B cell (primary cell): ENCODE measurements at regions not wholly inside any gene's neighbourhood (a gene's known extent, or its start where the extent isn't known, plus 50 kb on each side); places are given as distances from the start of the nearest gene placed in this dataset.

ENCODE experiments used
- ATAC-seq: fragments of 200-7000 bp; cut with Tn5 transposase; one replicate; pipeline ENCODE4 v1.10.0; 2021; ENCODE audit warnings: low read depth, mild to moderate bottlenecking, moderate number of reproducible peaks, moderate library complexity
- CTCF ChIA-PET: fragments of 350-600 bp; sonication (Branson Sonifier 250); formaldehyde crosslinking; loops from one replicate; lab custom pipeline; 2021; ENCODE audit warnings: antibody characterized with exemption, inconsistent platforms; lab: Charles Lee
- POLR2A ChIA-PET: fragments of 350-600 bp; sonication (Branson Sonifier 250); formaldehyde crosslinking; loops from one replicate; lab custom pipeline; 2021; ENCODE audit warnings: antibody characterized with exemption; lab: Charles Lee
- DNase-seq: peaks from one replicate; pipeline ENCODE4 v3.0.0; 2013
- H2AFZ ChIP-seq: 2 replicates; pipeline ENCODE4 v1.6.1; 2012; ENCODE audit warnings: mild to moderate bottlenecking, low read depth, low read length; ENCODE audit not compliant: insufficient read depth, poor library complexity, severe bottlenecking
- H3K27ac ChIP-seq, 2 donors: 1 replicate in 1 of 2; 2 replicates in 1 of 2; pipeline ENCODE4 v1.5.1; 2012 to 2013; ENCODE audit warnings: low read length in 2 of 2, mild to moderate bottlenecking in 2 of 2, moderate library complexity in 1 of 2
- H3K27me3 ChIP-seq, 4 experiments: fragments of 200-600 bp in 1 of 4; sonication (generic) in 1 of 4; replicated peaks in 1 of 4; 1 replicate in 2 of 4; 2 replicates in 2 of 4; pipeline versions ENCODE4 v1.6.1 to v1.7.0; 2013 to 2016; ENCODE audit warnings: low read length in 3 of 4, mild to moderate bottlenecking in 2 of 4, mixed read lengths in 1 of 4, moderate library complexity in 1 of 4; ENCODE audit not compliant: insufficient read depth in 4 of 4, control insufficient read depth in 3 of 4; ENCODE audit errors: control extremely low read depth in 1 of 4
- H3K36me3 ChIP-seq, 2 experiments: replicated peaks in 1 of 2; 1 replicate in 1 of 2; 2 replicates in 1 of 2; pipeline versions ENCODE4 v1.6.1 to v1.7.1; 2013; ENCODE audit warnings: low read length in 1 of 2; ENCODE audit not compliant: insufficient read depth in 2 of 2, control insufficient read depth in 1 of 2; ENCODE audit errors: control extremely low read depth in 1 of 2, extremely low read depth in 1 of 2
- H3K4me1 ChIP-seq, 2 donors: fragments of 200-600 bp in 1 of 2; sonication (generic) in 1 of 2; 1 replicate in 1 of 2; 2 replicates in 1 of 2; pipeline versions ENCODE4 v1.5.1 to v1.6.1; 2013 to 2017; ENCODE audit warnings: low read length in 2 of 2; ENCODE audit not compliant: control insufficient read depth in 2 of 2, insufficient read depth in 2 of 2
- H3K4me2 ChIP-seq: replicated peaks from 2 replicates; pipeline ENCODE3; 2012; ENCODE audit warnings: mild to moderate bottlenecking, low read depth, low read length; ENCODE audit not compliant: poor library complexity, severe bottlenecking
- H3K4me3 ChIP-seq, 5 experiments: fragments of 200-600 bp in 1 of 5; sonication (generic) in 1 of 5; 1 replicate in 3 of 5; 2 replicates in 2 of 5; pipeline versions ENCODE4 v1.5.1 to v1.7.0; 2011 to 2016; ENCODE audit warnings: low read length in 4 of 5, mild to moderate bottlenecking in 4 of 5, low read depth in 2 of 5, control low read depth in 1 of 5, moderate library complexity in 1 of 5; ENCODE audit not compliant: insufficient read depth in 1 of 5; ENCODE audit errors: control extremely low read depth in 1 of 5, extremely low read depth in 1 of 5
- H3K79me2 ChIP-seq: fragments of 200-600 bp; sonication (generic); one replicate; pipeline ENCODE4 v1.6.0; 2016; ENCODE audit warnings: low read length; ENCODE audit not compliant: control insufficient read depth, insufficient read depth
- H3K9ac ChIP-seq: fragments of 200-600 bp; sonication (generic); 2 replicates; pipeline ENCODE4 v1.6.1; 2017; ENCODE audit warnings: mild to moderate bottlenecking, low read length, moderate library complexity
- H3K9me3 ChIP-seq, 3 donors: one replicate each; pipeline versions ENCODE4 v1.6.1 to v1.7.1; 2013; ENCODE audit warnings: low read length in 2 of 3; ENCODE audit not compliant: control insufficient read depth in 2 of 3, insufficient read depth in 1 of 3; ENCODE audit errors: control extremely low read depth in 1 of 3
- H4K20me1 ChIP-seq: 2 replicates; pipeline ENCODE4 v1.6.0; 2012; ENCODE audit warnings: mild to moderate bottlenecking, low read length; ENCODE audit not compliant: insufficient read depth, control insufficient read depth, poor library complexity, severe bottlenecking
- H3K27ac Mint-ChIP-seq: one replicate; pipeline ENCODE4 v1.8.0; 2021; ENCODE audit warnings: mixed read lengths
- H3K27me3 Mint-ChIP-seq: one replicate; pipeline ENCODE4 v1.8.0; 2021; ENCODE audit warnings: mixed read lengths
- H3K4me1 Mint-ChIP-seq: one replicate; pipeline ENCODE4 v1.8.0; 2021; ENCODE audit warnings: mixed read lengths
- H3K4me3 Mint-ChIP-seq: one replicate; pipeline ENCODE4 v1.8.0; 2021; ENCODE audit warnings: mixed read lengths
- H3K9me3 Mint-ChIP-seq: one replicate; pipeline ENCODE4 v1.8.0; 2022; ENCODE audit warnings: mixed read lengths; ENCODE audit not compliant: insufficient read depth
- EZH2 ChIP-seq: IDR thresholded peaks from 2 replicates; pipeline ENCODE4 v1.6.1; 2012; ENCODE audit warnings: borderline replicate concordance, low read depth, mild to moderate bottlenecking, moderate library complexity, low read length; ENCODE audit not compliant: insufficient read depth, poor library complexity, severe bottlenecking
- WGBS: methylation state at CpG from one replicate; pipeline ENCODE4 v1.1.5; 2013; ENCODE audit warnings: missing lambda C conversion rate; ENCODE audit not compliant: insufficient coverage; 5-methylcytosine and 5-hydroxymethylcytosine counted together
- intact Hi-C: fragments of 100-400 bp; cut with micrococcal nuclease; formaldehyde crosslinking; loops from one replicate; pipeline ENCODE4 v1.10.0; 2022
- TF ChIP-seq, protein P1 (sequence below): fragments of 200-600 bp; IDR thresholded peaks from one replicate; pipeline ENCODE4 v1.8.0; 2022; ENCODE audit warnings: antibody characterized with exemption, mild to moderate bottlenecking

DNA sequence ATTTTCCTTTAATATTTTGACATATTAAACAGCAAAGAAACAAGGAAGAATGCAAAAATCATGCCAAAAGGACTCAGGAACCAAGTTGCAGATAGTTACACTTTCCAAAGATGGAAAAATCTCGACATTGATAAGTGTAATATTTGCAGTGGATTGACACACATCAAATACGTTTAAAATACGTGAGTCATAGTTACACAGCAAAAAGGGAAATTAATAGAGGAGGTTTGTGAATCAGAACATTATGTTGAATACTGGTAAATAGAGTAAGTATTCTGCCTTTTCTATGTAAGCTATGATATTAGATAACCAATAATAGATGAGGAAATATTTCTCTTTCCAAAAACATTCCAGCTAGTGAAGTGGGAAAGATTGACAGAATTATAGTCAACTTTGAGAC lies 1761.3 kb upstream of the IGFBP7 start:
- H3K4me1 ChIP-seq, result no peaks in the 10 kb centered on the region
- H3K36me3 ChIP-seq, result no peaks in the 10 kb centered on the region
- intact Hi-C loops, result no loop called here
- DNase-seq (no peak), ATAC-seq (no peak)
- Mint-ChIP-seq H3K9me3 (no peaks in the 10 kb centered on the region), H3K4me3 (no peak overlapping the region), H3K27ac (no peak overlapping the region), H3K4me1 (no peaks in the 10 kb centered on the region), H3K27me3 (no peaks in the 10 kb centered on the region)
- H3K9me3 ChIP-seq, result no peaks in the 10 kb centered on the region
- H4K20me1 ChIP-seq, result no peaks in the 10 kb centered on the region
- no CpG with 5 or more reads among the region's 3 CpGs for WGBS
- no peak overlapping the region for H3K4me3 ChIP-seq
- POLR2A ChIA-PET, result no interaction called here
- no peaks in the 10 kb centered on the region for H3K79me2 ChIP-seq
- no peaks in the 10 kb centered on the region for H3K27me3 ChIP-seq
- no peak overlapping the region for H3K9ac ChIP-seq
- H3K27ac ChIP-seq, result no peak overlapping the region
- H2AFZ ChIP-seq, result no peak overlapping the region
- no peak overlapping the region for H3K4me2 ChIP-seq
- CTCF ChIA-PET, result no interaction called here
- TF ChIP-seq EZH2, result no peak
- TF ChIP-seq, protein P1, sequence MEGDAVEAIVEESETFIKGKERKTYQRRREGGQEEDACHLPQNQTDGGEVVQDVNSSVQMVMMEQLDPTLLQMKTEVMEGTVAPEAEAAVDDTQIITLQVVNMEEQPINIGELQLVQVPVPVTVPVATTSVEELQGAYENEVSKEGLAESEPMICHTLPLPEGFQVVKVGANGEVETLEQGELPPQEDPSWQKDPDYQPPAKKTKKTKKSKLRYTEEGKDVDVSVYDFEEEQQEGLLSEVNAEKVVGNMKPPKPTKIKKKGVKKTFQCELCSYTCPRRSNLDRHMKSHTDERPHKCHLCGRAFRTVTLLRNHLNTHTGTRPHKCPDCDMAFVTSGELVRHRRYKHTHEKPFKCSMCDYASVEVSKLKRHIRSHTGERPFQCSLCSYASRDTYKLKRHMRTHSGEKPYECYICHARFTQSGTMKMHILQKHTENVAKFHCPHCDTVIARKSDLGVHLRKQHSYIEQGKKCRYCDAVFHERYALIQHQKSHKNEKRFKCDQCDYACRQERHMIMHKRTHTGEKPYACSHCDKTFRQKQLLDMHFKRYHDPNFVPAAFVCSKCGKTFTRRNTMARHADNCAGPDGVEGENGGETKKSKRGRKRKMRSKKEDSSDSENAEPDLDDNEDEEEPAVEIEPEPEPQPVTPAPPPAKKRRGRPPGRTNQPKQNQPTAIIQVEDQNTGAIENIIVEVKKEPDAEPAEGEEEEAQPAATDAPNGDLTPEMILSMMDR, result no peak

DNA sequence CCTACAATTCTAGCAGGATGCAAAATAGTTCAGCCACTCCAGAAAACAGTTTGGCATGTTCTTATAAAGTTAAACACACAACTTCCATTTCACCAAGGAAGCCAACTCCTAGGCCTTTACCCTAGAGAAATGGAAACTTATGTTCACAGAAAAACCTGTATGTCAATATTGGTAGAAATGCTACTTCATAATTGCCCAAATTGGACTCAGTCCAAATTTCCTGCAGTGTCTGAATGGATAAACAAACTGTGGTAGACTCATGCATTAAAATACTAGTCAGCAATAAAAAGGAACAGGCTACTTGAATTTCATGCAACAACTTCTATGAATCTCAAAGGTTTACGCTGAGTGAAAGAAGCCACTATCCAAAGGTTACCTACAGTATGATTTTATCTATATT lies 1738.8 kb upstream of the IGFBP7 start:
- H3K27me3 ChIP-seq, result no peaks in the 10 kb centered on the region
- no peak overlapping the region for H3K9ac ChIP-seq
- Mint-ChIP-seq H3K27me3 (no peaks in the 10 kb centered on the region), H3K4me1 (no peaks in the 10 kb centered on the region), H3K4me3 (no peak overlapping the region), H3K9me3 (peaks cover 6% of the 10 kb centered on the region), H3K27ac (no peak overlapping the region)
- H3K27ac ChIP-seq, result no peak overlapping the region
- ChIA-PET CTCF (no interaction called here), POLR2A (no interaction called here)
- no peaks in the 10 kb centered on the region for H4K20me1 ChIP-seq
- H3K4me2 ChIP-seq, result no peak overlapping the region
- intact Hi-C loops, result no loop called here
- H2AFZ ChIP-seq, result no peak overlapping the region
- no peaks in the 10 kb centered on the region for H3K79me2 ChIP-seq
- DNase-seq (no peak), ATAC-seq (no peak)
- TF ChIP-seq, protein P1, result no peak
- no peak for TF ChIP-seq EZH2
- H3K4me1 ChIP-seq, result no peaks in the 10 kb centered on the region
- H3K9me3 ChIP-seq, result no peaks in the 10 kb centered on the region
- H3K36me3 ChIP-seq, result no peaks in the 10 kb centered on the region
- no CpG with 5 or more reads among the region's 1 CpG for WGBS
- no peak overlapping the region for H3K4me3 ChIP-seq
